Sigmoid colon (tissue), 4 donors: ENCODE measurements at regions not wholly inside any gene's neighbourhood (a gene's known extent, or its start where the extent isn't known, plus 50 kb on each side); places are given as distances from the start of the nearest gene placed in this dataset.

Experiments
- EP300 ChIP-seq, 4 donors: sonication (generic); formaldehyde crosslinking; IDR thresholded peaks; one replicate each; pipeline ENCODE4 v1.6.1; 2017; ENCODE audit warnings: antibody characterized with exemption in 4 of 4
- POLR2A ChIP-seq, 2 donors: fragments of 450-650 bp; IDR thresholded peaks; one replicate each; pipeline ENCODE4 v1.6.1; 2016; ENCODE audit warnings: antibody characterized with exemption in 2 of 2, mild to moderate bottlenecking in 2 of 2, moderate library complexity in 2 of 2
- POLR2AphosphoS5 ChIP-seq, 4 donors: sonication (generic); formaldehyde crosslinking; IDR thresholded peaks; one replicate each; pipeline ENCODE4 v1.6.1; 2017; ENCODE audit warnings: antibody characterized with exemption in 4 of 4
- TF ChIP-seq, protein P1 (sequence below), 4 experiments: fragments of 450-650 bp in 3 of 4; fragments of 200-600 bp in 1 of 4; IDR thresholded peaks; one replicate each; pipeline ENCODE4 v1.5.1; 2016 to 2019; ENCODE audit warnings: antibody characterized with exemption in 4 of 4, mild to moderate bottlenecking in 3 of 4, moderate library complexity in 2 of 4

DNA sequence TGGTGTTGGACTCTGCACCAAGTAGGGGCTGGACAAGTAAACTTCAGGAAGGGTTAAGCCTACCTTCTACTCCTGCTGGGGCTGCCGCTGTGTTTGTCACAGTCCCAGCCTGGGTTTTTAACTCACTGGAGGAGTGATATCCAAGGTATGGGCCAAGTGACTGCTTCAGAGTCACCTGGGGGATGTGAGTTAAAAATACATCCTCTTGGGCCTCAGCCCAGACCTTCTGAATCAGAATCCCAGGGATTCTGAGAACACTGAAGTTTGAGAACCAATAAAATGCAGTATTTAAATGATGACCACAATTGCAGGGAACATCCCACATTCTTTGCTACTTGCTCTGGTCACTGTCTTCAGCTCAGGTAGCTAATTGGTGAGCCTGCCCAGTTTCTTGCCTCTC lies 95.1 kb upstream of the DNAH5 start:
- TF ChIP-seq POLR2AphosphoS5 (IDR thresholded peaks at IDR 0.05) = no peak
- TF ChIP-seq, protein P1, sequence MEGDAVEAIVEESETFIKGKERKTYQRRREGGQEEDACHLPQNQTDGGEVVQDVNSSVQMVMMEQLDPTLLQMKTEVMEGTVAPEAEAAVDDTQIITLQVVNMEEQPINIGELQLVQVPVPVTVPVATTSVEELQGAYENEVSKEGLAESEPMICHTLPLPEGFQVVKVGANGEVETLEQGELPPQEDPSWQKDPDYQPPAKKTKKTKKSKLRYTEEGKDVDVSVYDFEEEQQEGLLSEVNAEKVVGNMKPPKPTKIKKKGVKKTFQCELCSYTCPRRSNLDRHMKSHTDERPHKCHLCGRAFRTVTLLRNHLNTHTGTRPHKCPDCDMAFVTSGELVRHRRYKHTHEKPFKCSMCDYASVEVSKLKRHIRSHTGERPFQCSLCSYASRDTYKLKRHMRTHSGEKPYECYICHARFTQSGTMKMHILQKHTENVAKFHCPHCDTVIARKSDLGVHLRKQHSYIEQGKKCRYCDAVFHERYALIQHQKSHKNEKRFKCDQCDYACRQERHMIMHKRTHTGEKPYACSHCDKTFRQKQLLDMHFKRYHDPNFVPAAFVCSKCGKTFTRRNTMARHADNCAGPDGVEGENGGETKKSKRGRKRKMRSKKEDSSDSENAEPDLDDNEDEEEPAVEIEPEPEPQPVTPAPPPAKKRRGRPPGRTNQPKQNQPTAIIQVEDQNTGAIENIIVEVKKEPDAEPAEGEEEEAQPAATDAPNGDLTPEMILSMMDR (IDR thresholded peaks at IDR 0.05) = no peak
- no peak for TF ChIP-seq POLR2A (IDR thresholded peaks at IDR 0.05)
- no peak for TF ChIP-seq EP300 (IDR thresholded peaks at IDR 0.05)
